OCI-LY1 (cell line): ENCODE measurements at regions not wholly inside any gene's neighbourhood (a gene's known extent, or its start where the extent isn't known, plus 50 kb on each side); places are given as distances from the start of the nearest gene placed in this dataset.
"Not testable (repeated sequence)": the region's sequence is repeated elsewhere in the genome, so short reads cannot be mapped to it uniquely, and the experiment has no call there.

Experiments used
- EZH2 ChIP-seq: fragments of 200-600 bp; sonication (generic), shearing (Covaris generic); IDR thresholded peaks from 2 replicates; pipeline ENCODE4 v1.8.0; 2017; ENCODE audit warnings: borderline replicate concordance, mixed run types, mild to moderate bottlenecking, antibody characterized with exemption, low read length, moderate library complexity, mixed read lengths
- TF ChIP-seq, protein P1 (sequence below): fragments of 200-600 bp; sonication (generic), shearing (Covaris generic); IDR thresholded peaks from 2 replicates; pipeline ENCODE4 v1.5.1; 2017; ENCODE audit warnings: mild to moderate bottlenecking, antibody characterized with exemption, low read length, moderate library complexity, mixed read lengths

DNA sequence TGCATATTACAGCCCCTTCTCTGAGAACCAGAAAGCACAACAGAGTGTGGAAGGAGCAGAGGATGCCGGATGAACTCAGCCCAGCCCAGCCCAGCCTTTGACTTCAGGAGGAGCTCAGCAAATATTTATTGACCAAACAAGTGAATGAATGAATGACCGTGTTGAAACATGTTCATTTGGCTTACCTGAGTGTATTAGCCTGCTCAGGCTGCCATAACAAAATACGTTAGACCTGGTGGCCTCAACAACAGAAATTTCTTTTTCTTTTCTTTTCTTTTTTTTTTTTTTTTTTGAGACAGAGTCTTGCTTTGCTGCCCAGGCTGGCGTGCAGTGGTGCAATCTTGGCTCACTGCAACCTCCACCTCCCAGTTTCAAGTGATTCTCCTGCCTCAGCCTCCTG, 164.7 kb downstream of the RGS9 start:
- TF ChIP-seq, protein P1, sequence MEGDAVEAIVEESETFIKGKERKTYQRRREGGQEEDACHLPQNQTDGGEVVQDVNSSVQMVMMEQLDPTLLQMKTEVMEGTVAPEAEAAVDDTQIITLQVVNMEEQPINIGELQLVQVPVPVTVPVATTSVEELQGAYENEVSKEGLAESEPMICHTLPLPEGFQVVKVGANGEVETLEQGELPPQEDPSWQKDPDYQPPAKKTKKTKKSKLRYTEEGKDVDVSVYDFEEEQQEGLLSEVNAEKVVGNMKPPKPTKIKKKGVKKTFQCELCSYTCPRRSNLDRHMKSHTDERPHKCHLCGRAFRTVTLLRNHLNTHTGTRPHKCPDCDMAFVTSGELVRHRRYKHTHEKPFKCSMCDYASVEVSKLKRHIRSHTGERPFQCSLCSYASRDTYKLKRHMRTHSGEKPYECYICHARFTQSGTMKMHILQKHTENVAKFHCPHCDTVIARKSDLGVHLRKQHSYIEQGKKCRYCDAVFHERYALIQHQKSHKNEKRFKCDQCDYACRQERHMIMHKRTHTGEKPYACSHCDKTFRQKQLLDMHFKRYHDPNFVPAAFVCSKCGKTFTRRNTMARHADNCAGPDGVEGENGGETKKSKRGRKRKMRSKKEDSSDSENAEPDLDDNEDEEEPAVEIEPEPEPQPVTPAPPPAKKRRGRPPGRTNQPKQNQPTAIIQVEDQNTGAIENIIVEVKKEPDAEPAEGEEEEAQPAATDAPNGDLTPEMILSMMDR = not testable (repeated sequence)
- not testable (repeated sequence) for TF ChIP-seq EZH2
